ENCODE measurements at regions not wholly inside any gene's neighbourhood (a gene's known extent, or its start where the extent isn't known, plus 50 kb on each side); places are given as distances from the start of the nearest gene placed in this dataset.
"Not testable (repeated sequence)": the region's sequence is repeated elsewhere in the genome, so short reads cannot be mapped to it uniquely, and the experiment has no call there.

DNA sequence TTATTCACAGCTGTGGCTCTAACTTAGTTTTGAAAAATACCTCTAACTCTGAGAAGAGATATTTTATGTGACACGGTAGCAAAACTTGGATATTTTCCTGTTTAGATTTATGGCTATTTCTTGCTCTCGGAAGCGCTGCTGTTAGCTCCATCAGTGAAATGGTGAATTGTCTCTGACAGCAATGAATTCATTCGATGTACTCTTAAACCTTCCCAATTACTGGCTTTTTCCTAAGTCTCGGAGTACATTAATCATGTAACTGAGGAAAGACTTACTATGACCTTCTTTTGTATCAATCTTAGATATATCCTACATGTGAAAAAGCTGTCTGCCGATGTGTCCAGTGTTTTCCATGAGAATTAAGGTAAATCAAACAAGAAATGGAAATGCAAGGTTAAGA lies 613.0 kb downstream of the KIF4B start:
- DNase-seq: no peak

DNA sequence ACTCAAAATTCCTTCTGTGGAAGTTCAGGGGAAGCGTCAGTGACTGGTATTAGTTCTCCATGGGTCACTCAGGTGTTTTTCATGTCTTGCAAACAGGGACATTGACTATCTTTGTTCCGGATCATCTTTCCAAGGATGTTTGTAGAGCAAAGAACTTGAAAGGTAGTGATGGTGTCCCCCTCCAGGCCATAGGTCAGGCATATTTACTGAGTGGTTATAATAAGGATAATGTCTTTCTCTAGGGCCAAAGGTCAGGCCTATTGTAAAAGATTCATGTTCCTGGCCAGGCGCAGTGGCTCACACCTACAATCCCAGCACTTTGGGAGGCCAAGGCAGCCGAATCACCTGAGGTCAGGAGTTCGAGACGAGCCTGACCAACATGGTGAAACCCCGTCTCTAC lies 614.8 kb downstream of the KIF4B start:
- DNase-seq: no peak

DNA sequence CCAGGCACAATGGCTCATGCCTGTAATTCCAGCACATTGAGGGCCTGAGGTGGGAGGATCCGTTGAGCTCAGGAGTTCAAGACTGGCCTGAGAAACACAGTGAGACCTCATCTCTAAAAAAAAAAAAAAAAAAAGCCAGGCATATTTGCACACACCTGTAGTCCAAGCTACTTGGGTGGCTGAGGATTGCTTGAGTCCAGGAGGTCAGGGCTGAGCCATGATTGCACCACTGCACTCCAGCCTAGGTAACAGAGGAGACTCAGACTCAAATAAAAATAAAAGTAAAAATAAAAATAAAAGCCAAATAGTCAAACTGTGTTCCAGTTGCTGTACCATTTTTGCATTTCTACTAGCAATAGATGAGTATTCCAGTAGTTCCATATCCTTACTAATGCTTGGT lies 616.0 kb downstream of the KIF4B start:
- DNase-seq: no peak

DNA sequence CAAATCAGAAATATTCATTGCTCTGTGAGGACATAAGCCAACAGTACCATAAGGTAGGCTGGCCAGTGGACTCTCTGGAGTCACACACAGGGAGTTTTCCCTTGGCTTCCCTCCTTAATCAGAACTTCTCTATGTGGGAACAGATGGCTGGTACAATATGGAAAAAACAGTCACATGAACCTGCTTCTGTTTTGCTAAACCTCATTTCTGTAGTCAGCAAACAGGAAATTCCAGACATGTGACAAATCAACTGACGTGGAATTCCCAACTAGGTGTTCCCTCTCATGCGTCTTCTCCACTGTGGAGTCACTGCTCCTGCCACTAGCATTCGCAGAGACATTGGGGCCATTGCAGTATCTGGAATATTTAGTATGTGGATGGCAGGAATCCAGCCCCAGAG lies 617.6 kb downstream of the KIF4B start:
- no peak for DNase-seq

DNA sequence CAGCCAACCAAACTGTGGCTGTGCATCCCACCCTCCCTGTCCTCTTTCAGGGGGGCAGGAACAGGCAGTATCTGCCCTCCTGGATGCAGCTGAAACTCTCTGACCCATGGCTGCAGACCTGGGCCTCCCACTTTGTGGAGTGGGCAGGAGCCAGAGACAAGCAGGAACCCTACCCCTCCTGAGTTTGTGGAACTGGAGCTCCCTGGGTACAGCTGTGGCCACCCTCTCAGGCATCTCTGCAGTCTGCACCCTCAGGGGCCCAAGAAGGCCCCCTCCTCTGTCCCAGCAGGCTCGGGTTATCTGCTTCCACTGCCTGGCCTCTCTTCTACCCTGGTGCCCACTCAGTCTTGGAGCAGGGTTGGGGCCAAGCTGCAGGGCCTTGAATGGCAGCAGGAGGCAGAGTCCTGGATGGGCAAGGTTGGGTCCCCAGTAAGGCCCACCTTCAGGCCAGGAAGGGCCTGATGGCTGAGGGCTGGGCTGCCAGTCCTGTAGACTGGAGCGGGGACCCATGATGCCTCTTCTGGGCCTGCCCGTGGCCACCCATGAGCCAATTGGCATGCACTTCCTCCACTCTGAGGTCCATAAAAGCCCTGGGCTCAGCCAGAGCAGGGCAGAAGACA lies 619.9 kb downstream of the KIF4B start:
- no peak for DNase-seq

DNA sequence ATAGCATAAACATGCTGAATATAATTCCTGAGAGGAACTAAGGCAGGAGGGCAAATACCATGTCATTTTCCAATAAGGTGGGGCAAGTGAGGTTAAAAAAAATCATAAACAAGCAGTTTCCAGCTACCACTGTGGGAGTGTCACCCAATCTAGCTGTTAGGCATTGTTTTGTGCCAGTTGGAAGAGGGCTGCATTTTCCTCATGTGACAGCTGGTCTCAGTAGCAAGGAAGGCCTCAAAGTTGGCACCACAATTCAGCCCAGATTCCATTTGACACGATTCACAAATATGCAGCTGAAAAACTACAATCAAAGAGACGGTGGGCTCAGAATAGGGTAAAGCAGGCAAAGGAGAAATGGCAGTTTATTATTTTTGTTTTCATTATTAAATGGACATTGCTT lies 636.1 kb downstream of the KIF4B start:
- DNase-seq: no peak

DNA sequence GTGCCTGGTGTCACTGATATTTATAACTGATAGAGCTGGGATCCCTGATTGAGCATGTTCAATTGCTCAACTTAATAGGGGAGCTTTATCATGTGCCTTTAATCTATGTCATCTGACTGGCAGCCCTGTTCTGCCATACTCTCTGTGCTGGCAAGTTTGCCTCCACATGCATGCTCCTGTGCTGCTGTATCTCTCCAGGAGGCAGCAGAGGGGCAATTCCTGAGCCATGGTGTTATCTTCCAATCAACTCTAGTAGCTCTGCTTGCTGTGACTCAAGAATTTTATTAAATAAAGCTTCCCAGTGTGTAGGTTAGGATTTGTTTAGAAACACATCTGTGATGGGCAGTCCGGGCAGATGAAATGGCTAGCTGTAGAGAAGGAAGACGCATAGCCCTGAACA lies 642.0 kb downstream of the KIF4B start:
- DNase-seq: no peak

DNA sequence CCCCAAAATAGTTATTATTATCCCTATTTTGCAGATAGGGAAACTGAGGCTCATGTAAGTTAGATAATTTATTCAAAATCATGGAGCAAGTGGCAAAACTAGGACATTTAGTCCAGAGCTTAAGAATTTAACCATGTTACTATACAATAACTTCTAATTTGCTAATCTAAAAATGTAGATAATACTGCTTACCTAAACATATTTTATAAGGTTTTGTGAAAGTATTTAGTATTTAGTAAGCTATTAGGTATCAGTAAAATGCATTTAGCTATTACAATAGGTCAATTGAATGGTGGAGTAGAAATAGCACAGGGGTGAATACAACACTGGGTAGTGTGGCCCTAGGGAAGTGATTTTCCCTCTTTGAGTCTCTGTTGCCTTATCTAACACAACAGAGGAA lies 648.3 kb downstream of the KIF4B start:
- DNase-seq: no peak

DNA sequence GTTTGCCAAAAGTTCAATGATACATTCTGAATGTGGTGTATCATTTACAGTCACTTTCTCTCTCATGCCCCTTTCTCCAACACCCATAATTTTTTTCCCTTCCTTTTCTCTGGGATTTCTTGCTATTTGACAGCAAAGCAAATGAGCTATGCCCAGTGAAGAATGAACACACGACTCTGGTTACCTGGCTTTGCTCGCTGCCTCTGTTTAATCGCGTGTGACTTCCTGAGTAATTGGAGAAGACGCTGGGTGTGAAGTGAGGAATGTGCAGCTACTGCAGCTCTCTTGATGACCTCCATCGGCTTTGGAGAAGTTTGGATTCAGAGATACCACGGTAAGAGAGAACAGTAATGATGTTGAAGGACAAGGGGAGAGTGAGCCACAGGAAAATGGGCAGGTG lies 651.8 kb downstream of the KIF4B start:
- no peak for DNase-seq

DNA sequence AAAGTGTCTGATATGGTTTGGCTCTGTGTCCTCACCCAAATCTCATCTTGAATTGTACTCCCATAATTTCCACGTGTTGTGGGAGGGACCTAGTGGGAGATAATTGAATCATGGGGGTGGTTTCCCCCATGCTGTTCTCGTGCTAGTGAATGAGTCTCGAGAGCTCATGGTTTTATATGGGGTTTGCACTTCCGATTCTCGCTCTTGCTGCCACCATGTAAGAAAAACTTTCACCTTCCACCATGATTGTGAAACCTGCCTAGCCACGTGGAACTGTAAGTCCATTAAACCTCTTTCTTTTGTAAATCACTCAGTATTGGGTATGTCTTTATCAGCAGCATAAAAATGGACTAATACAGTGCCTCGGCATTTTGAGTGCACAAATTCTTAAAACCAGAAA lies 655.0 kb upstream of the SGCD start:
- not testable (repeated sequence) for DNase-seq

DNA sequence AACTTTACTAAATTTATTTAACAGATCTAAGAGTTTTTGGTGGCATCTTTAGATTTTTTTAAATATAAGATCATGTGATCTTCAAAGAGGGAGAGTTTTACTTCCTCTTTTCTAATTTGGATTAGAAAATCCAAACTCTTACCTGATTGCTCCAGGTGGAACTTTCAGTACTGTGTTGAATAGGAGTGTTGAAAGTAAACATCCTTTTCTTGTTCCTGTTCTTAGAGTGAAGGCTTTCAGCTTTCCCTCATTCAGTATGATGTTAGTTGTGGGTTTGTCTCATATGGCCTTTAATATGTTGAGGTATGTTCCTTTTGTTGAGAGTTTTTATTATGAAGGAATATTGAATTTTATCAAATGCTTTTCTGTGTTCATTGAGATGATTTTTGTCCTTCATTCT lies 650.0 kb upstream of the SGCD start:
- DNase-seq: no peak

DNA sequence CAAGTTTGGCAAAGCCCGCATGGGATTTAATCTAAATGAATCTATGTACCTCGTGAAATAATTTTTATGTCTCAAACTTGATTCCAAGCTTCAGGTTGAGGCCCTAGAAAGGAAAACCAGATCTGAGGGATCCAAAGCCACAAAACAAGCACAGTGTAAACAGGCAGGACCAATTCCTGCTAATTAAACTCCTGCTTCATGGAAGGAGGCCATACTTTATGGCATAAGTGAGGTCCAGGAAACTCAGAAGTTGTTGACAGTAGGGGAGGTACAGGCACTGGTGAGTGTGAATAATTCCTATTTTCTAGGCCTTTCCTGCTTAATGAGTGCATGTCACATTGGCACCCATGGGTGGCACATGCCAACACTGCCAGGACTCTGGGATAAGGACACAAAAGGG lies 648.6 kb upstream of the SGCD start:
- no peak for DNase-seq

DNA sequence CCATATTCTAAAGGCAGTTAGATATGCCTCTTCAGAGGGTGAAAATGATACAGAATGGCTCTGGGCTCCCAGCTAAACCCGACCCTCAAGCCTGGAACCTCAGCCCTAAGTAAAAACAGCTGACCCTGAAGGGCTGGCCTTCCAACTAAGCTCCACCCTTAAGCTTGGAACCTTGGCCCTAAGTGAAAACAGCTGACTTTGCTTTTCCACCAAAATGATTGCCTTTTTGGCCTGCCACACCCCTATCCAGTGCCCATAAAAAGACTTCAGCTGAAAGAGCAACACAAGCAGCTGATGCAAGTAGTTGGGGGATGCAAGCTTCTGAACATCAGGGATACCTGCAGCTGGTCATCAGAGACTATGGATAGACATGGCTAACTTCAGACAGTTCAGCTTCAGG lies 647.4 kb upstream of the SGCD start:
- no peak for DNase-seq

DNA sequence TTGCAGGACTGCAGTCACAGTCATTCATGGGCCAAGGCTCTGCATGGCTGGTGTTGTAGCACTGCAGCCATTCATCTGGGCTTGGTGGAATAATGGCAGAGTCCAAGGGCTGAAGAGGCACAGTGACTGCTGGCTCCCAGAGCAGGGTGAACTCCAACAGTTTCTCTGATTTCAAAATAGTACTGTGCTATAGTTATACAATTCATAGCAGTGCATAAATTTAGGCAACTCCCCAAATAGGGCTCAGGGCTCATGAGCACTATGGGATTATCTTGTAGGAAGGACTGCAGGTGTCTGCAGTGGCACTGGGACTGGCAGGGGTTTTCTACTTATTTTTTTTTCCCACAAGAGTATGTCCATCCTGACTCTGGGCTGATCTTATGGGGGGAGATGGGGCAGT lies 642.5 kb upstream of the SGCD start:
- no peak for DNase-seq

DNA sequence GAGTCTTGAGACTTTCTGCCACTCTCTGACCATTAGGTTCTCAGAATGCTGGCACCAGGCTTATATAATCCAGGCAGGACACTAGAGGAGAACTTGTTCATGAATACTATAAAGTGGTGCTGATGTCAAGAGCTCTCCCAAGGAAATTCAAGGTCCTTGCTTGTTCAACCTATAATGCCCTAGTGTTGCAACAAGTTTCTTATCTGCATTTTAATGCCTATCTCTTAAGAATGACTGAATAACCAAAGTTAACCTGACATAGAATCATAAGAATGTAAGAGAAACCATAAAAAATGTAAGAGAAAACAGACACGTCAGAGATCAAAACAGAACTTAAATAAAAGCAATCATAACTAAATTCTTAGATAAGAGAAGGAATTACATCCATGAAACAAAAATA lies 640.8 kb upstream of the SGCD start:
- no peak for DNase-seq

DNA sequence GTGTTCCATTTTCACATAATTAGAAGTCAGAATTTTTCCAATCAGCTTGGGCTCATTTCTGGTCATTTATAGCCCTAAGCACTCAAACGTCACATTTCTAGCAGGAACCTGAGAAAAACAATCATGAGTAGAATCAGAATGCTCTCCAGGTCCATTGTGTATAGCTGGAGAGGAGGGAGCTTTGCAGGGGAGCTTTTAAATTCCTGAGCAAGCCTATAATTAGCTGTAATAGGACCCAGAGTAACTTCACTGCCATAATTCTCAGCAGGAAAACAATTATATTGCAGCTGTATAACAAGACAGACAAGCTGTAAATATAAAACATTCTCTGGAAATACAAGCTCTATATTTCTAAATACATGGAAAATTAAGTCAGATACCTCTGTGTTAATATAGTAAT lies 637.6 kb upstream of the SGCD start:
- DNase-seq: no peak

DNA sequence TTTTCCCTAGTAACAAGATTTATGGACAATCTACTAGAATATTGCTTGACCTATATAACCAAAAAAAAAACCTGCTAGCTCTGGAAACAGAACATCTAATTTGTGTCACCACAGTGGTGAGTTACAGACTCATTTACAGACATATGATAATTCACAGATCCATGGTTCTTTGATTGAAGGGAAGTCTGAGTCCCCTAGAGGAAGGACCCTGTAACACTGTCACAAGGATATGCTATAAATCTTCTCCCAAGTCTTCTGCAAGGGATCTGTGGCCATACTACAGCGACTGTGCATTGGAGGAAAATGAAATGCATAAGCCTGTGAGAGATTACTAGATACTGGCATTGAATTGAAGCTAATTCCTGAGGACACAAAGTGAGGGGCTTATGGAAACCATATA lies 630.6 kb upstream of the SGCD start:
- no peak for DNase-seq

DNA sequence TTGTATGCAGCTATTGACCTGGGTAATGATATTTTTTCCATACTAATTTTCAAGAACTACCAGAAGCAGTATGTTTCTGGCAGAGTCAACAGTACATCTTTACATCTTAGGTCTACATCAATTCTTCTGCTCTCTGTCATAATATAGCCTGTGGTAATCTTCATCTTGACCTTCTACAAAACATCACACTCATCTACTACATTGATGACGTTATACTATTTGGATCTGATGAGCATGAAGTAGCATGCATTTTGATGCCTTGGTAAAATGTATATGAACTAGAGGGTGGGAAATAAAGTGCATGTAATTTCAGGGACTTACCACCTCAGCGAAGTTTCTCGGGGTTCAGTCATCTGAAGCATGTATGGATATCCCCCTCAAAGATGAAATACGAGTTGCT lies 629.7 kb upstream of the SGCD start:
- DNase-seq: no peak

DNA sequence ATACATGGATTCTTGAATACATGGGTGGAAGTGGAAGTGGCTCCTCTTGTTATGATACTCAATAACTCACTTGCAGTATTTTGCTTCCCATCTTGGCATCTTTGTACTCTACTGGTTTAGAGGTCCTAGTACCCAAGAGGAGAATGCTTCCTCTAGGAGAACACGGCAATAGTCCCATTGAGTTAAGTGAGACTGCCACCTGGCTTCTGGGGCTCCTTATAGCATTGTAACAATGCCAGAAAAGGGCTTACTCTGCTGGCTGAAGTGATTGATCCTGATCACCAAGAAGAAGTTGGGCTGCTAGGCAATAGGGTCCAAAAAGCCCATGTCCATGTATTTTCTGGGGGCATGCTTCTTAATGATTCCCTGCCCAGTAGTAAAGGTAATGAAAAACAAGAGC lies 627.6 kb upstream of the SGCD start:
- DNase-seq: no peak

DNA sequence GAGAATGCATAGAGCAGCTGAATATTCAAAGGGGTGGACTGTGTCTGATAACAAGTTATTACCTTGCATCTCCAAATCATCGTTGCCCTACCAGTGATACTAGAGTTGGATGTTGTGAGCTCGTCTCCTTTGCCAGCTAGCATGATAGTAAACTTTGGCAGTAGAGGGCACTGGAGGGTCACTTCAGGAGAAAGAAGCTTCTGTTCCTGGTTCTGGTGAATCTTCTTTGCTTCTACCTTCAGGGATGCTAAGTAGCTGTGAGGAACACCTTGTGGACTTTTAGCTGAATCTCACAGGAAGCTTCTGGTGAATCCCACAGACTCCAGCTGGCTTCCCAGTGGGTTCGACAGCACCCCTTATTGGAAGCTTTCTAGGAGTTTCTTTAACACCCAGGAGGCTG lies 626.6 kb upstream of the SGCD start:
- no peak for DNase-seq

DNA sequence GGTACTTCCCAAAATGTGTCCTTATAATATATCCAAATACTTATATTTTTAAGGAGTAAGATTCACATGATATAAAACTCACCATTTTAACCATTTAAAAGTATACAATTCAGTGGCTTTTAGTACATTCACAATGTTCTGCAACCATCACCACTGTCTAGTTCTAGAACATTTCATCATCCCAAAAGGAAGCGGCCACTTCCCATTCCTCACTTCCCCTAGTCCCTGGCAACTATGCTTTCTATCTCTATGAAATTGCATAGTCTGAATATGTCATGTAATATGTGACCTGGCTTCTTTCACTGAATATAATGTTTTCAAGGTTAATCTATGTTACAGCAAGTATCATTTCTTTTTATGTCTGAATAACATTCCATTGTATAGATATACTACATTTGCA lies 615.1 kb upstream of the SGCD start:
- no peak for DNase-seq

DNA sequence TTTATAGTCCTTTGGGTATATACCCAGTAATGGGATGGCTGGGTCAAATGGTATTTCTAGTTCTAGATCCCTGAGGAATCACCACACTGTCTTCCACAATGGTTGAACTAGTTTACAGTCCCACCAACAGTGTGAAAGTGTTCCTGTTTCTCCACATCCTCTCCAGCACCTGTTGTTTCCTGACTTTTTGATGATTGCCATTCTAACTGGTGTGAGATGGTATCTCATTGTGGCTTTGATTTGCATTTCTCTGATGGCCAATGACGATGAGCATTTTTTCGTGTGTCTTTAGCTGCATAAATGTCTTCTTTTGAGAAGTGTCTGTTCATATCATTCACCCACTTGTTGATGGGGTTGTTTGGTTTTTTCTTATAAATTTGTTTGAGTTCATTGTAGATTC lies 612.5 kb upstream of the SGCD start:
- DNase-seq: not testable (repeated sequence)

DNA sequence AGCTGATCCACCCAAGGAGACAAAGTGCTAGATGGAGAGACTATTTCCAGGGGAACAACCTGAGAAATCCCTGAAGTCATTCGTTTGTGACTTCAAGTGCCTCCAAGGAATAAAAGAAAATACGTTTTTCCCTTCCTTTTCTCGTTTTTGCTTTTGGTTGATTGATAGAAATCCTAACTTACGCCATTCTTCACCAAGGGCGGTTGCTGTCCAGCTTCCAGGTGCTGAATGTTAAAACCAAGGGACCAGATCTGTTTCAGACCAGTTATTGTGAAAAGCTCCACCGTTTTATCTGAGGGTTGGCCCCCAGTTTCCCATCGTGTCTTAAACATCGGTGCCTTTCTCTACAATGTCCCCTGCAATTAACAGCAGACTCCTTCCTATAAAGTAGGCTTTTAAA lies 600.7 kb upstream of the SGCD start:
- no peak for DNase-seq

DNA sequence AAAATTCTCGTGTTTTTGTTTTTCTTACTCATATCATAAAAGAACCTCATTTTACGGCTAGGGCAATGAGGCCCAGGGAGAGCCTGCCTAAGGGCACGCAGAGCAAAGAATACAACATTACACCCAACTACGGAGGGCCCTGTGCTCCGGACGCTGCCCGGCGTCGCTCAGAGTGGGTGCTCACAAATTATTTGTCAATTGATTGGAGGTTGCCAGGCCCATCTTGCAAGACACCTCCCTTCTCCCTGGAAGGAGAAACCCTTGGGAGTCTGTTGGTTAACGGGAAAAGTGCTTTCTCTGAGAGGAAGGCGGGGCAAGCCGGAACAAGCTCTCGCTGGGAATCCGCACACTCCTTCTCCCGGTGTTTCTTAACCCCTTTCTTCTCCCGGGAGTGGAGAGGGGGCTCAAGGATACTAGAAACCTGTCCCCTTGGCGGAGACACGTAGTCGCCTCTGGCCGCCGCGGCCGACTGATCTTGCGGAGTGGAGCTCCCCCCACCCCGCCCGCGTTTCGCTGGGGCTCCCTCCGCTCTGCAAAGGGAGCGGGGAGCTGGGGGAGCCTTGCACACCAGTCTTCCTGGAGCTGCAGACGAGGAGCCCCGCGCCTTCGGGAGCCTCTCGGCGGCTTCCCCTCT lies 599.3 kb upstream of the SGCD start:
- DNase-seq: no peak

DNA sequence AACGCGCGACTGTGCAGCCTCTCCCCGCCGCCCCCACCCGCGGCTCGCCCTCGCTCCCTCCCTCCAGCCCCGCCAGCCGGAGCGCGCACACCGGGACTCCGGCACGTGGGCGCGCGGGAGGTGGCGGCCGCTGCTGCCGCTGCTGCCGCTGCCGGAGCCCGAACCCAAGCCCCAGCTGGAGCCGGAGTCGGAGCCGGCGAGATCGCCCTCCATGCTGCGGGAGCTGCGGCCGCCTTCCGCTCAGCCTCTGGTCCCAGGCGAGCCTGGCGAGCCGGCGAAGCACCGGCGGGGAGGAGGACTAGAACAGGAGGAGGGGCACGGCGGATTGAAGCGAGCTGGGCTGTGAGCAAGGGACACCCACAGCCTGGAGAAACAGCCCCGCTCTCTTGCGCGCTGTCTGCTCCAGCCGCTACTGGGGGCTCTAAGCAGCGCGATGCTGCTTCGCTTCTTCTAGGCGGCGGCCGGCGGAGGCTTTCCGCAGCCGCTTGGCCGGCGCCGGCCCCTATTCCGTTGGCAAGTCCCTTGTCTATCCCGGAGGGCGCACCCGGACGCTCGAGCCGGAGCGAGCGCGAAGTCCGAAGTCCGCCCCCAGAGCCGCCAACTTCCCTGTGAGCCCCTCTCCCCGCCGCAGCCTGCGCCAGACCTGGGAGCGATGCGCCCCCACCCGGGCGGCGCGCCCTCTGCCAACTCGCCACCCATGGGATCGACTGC lies 598.7 kb upstream of the SGCD start:
- no peak for DNase-seq
